HG02970 (cell line): ENCODE measurements at regions not wholly inside any gene's neighbourhood (a gene's known extent, or its start where the extent isn't known, plus 50 kb on each side); places are given as distances from the start of the nearest gene placed in this dataset.

Experiments
- ATAC-seq: cut with Tn5 transposase; IDR thresholded peaks from one replicate; pipeline ENCODE4 v1.9.1; 2021; ENCODE audit warnings: mild to moderate bottlenecking, moderate library complexity, moderate number of reproducible peaks; ENCODE audit not compliant: unreplicated experiment, low FRiP score

- ATAC-seq, result no peak
These were observed 177.0 kb downstream of the SIPA1L2 start for GRCh38 chr1:232452736-232453440.

GRCh38 chr1:232452117-232452516 is 177.8 kb downstream of the SIPA1L2 start:
- no peak for ATAC-seq

- ATAC-seq, result no peak
These were observed 178.4 kb downstream of the SIPA1L2 start for GRCh38 chr1:232451506-232451905.

- ATAC-seq, result no peak
These were observed 179.3 kb downstream of the SIPA1L2 start for GRCh38 chr1:232450615-232451014.

- no peak for ATAC-seq
These were observed 182.8 kb downstream of the SIPA1L2 start for GRCh38 chr1:232447125-232447524.

- ATAC-seq, result no peak
These were observed 184.4 kb downstream of the SIPA1L2 start for GRCh38 chr1:232445361-232446106.

- no peak for ATAC-seq
These were observed 186.6 kb downstream of the SIPA1L2 start for GRCh38 chr1:232443372-232443771.

GRCh38 chr1:232441036-232441411 is 188.9 kb downstream of the SIPA1L2 start:
- no peak for ATAC-seq

- ATAC-seq, result no peak
These were observed 189.5 kb downstream of the SIPA1L2 start for GRCh38 chr1:232440325-232441035.

GRCh38 chr1:232439011-232439410 is 190.9 kb downstream of the SIPA1L2 start:
- ATAC-seq, result no peak

- ATAC-seq, result no peak
These were observed 191.5 kb downstream of the SIPA1L2 start for GRCh38 chr1:232438476-232438875.

GRCh38 chr1:232437510-232437909 is 192.4 kb downstream of the SIPA1L2 start:
- ATAC-seq, result no peak

GRCh38 chr1:232435729-232436128 is 194.2 kb downstream of the SIPA1L2 start:
- no peak for ATAC-seq

GRCh38 chr1:232432313-232432712 is 197.6 kb downstream of the SIPA1L2 start:
- ATAC-seq, result no peak

- ATAC-seq, result no peak
These were observed 198.2 kb downstream of the SIPA1L2 start for GRCh38 chr1:232431748-232432147.

GRCh38 chr1:232431326-232431725 is 198.6 kb downstream of the SIPA1L2 start:
- no peak for ATAC-seq

GRCh38 chr1:232430467-232430866 is 199.5 kb downstream of the SIPA1L2 start:
- no peak for ATAC-seq

GRCh38 chr1:232428786-232429530 is 201.0 kb downstream of the SIPA1L2 start:
- ATAC-seq, result no peak

GRCh38 chr1:232428036-232428645 is 201.8 kb downstream of the SIPA1L2 start:
- ATAC-seq, result no peak

- ATAC-seq, result no peak
These were observed 203.1 kb downstream of the SIPA1L2 start for GRCh38 chr1:232426801-232427200.
